ENCODE measurements at regions not wholly inside any gene's neighbourhood (a gene's known extent, or its start where the extent isn't known, plus 50 kb on each side); places are given as distances from the start of the nearest gene placed in this dataset.

DNA sequence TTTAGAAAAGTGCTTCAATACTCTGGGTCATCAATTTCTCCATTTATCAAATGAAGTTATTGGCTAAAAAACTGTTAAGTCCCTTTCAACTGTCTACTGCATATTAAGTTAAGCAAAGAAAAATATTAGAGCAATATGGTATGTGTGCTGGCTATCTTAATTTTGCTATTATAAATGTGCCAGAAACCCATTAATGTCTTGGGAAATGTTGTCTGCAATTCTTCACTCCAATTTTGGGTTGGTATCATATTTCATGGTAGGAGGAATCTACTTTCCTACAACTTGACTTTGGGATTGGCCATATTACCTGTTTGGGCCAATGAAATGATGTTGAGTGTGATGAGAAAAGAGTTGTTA, 1063.9 kb downstream of the PLA2G4A start:
- Mint-ChIP-seq H3K4me3 (ENCODE audit: low read depth) (no peak overlapping the region), H3K27ac (no peak overlapping the region), H3K36me3 (ENCODE audit: insufficient read depth) (no peaks in the 10 kb centered on the region), H3K9me3 (ENCODE audit: low read depth) (no peaks in the 10 kb centered on the region), H3K4me1 (ENCODE audit: low read depth) (no peaks in the 10 kb centered on the region), H3K27me3 (no peaks in the 10 kb centered on the region)
- TF ChIP-seq, protein P1, sequence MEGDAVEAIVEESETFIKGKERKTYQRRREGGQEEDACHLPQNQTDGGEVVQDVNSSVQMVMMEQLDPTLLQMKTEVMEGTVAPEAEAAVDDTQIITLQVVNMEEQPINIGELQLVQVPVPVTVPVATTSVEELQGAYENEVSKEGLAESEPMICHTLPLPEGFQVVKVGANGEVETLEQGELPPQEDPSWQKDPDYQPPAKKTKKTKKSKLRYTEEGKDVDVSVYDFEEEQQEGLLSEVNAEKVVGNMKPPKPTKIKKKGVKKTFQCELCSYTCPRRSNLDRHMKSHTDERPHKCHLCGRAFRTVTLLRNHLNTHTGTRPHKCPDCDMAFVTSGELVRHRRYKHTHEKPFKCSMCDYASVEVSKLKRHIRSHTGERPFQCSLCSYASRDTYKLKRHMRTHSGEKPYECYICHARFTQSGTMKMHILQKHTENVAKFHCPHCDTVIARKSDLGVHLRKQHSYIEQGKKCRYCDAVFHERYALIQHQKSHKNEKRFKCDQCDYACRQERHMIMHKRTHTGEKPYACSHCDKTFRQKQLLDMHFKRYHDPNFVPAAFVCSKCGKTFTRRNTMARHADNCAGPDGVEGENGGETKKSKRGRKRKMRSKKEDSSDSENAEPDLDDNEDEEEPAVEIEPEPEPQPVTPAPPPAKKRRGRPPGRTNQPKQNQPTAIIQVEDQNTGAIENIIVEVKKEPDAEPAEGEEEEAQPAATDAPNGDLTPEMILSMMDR (IDR thresholded peaks at IDR 0.05; ENCODE audit: unreplicated experiment): no peak
- DNase-seq (ENCODE audit: low spot score, unreplicated experiment): no peak

DNA sequence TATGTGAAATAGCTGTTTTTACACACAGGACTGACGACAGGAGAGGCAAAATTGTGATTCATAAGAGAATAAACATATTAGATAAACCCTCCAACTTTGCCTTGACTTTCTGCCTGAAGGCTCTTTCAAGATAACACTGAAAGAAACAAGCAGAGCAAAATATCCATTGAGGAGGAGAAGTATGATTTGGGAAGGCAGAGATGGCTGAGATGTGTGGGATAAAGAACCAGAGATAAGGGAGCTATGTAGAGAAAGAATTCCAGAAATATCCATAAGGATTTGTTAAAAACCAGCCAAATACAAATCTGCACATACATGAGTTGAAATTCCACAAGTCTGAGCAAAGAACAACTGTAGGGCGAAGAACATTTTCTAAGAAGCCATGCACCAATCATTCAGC, 1064.7 kb downstream of the PLA2G4A start:
- H3K4me3 Mint-ChIP-seq (ENCODE audit: low read depth): no peak overlapping the region
- no peaks in the 10 kb centered on the region for H3K4me1 Mint-ChIP-seq (ENCODE audit: low read depth)
- no peaks in the 10 kb centered on the region for H3K9me3 Mint-ChIP-seq (ENCODE audit: low read depth)
- H3K27ac Mint-ChIP-seq: no peak overlapping the region
- no peaks in the 10 kb centered on the region for H3K27me3 Mint-ChIP-seq
- no peaks in the 10 kb centered on the region for H3K36me3 Mint-ChIP-seq (ENCODE audit: insufficient read depth)
- no peak for DNase-seq (ENCODE audit: low spot score, unreplicated experiment)
- TF ChIP-seq, protein P1 (IDR thresholded peaks at IDR 0.05; ENCODE audit: unreplicated experiment): no peak

DNA sequence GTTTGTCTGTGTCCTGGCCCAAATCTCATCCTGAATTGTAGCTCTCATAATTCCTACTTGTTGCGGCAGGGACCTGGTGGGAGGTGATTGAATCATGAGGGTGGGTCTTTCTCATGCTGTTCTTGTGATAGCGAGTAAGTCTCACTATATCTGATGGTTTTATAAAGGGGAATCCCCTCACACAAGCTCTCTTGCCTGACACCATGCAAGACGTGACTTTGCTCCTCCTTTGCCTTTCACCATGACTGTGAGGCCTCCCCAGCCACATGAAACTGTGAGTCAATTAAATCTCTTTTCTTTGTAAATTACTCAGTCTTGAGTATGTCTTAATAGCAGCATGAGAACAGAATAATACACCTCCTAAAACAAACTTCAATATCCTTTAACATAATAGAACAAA, 1065.6 kb downstream of the PLA2G4A start:
- DNase-seq (ENCODE audit: low spot score, unreplicated experiment): no peak
- H3K36me3 Mint-ChIP-seq (ENCODE audit: insufficient read depth): no peaks in the 10 kb centered on the region
- H3K4me3 Mint-ChIP-seq (ENCODE audit: low read depth): no peak overlapping the region
- no peak overlapping the region for H3K27ac Mint-ChIP-seq
- TF ChIP-seq, protein P1 (IDR thresholded peaks at IDR 0.05; ENCODE audit: unreplicated experiment): no peak
- no peaks in the 10 kb centered on the region for H3K9me3 Mint-ChIP-seq (ENCODE audit: low read depth)
- no peaks in the 10 kb centered on the region for H3K4me1 Mint-ChIP-seq (ENCODE audit: low read depth)
- H3K27me3 Mint-ChIP-seq: no peaks in the 10 kb centered on the region

DNA sequence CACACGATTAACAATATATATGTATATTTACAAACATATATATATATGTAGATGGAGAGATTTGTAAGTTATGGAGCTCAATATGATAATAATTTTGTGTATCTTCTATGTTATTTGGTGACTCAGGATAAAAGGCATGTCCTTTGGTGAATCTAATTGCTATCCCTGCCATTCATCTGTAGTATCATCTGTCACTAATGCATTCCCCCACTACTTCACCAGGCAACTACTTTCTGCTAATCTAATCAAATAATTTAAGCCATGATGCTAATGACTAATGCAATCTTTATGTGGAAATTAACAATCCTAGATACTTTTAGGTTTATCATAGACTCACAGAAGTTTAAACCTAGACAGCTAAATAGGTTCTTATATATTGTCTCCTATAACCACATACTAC, 1074.5 kb downstream of the PLA2G4A start:
- TF ChIP-seq, protein P1 (IDR thresholded peaks at IDR 0.05; ENCODE audit: unreplicated experiment): no peak
- DNase-seq (ENCODE audit: low spot score, unreplicated experiment): no peak
- no peak overlapping the region for H3K27ac Mint-ChIP-seq
- H3K4me3 Mint-ChIP-seq (ENCODE audit: low read depth): no peak overlapping the region
- H3K36me3 Mint-ChIP-seq (ENCODE audit: insufficient read depth): no peaks in the 10 kb centered on the region
- no peaks in the 10 kb centered on the region for H3K27me3 Mint-ChIP-seq
- H3K9me3 Mint-ChIP-seq (ENCODE audit: low read depth): no peaks in the 10 kb centered on the region
- H3K4me1 Mint-ChIP-seq (ENCODE audit: low read depth): no peaks in the 10 kb centered on the region

DNA sequence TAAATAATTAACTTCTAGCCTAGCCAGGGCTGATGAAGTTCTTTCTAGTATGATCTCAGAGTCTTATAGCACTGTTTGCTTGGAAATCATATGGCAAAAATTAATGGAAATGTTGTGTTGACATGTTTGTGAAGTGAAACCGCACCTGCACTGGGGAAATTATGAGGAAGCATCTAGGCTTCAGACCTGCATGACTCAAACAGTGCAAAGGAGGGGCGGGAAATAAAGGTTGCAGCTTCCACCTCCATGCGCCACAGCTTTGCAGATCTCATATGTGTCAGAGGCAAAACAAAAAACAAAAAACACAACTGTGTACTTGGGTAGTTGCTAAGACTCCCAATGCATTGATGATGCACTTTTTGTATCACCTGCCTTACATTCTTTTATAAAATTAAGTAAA, 1080.6 kb downstream of the PLA2G4A start:
- DNase-seq (ENCODE audit: low spot score, unreplicated experiment): no peak
- H3K4me3 Mint-ChIP-seq (ENCODE audit: low read depth): no peak overlapping the region
- no peaks in the 10 kb centered on the region for H3K36me3 Mint-ChIP-seq (ENCODE audit: insufficient read depth)
- H3K9me3 Mint-ChIP-seq (ENCODE audit: low read depth): no peaks in the 10 kb centered on the region
- H3K27ac Mint-ChIP-seq: no peak overlapping the region
- no peaks in the 10 kb centered on the region for H3K4me1 Mint-ChIP-seq (ENCODE audit: low read depth)
- H3K27me3 Mint-ChIP-seq: peaks cover 24% of the 10 kb centered on the region
- TF ChIP-seq, protein P1 (IDR thresholded peaks at IDR 0.05; ENCODE audit: unreplicated experiment): no peak

Data from progenitor cell of endocrine pancreas (in vitro differentiated cells).